Rectal smooth muscle tissue (tissue), 1 donor: ENCODE measurements at regions not wholly inside any gene's neighbourhood (a gene's known extent, or its start where the extent isn't known, plus 50 kb on each side); places are given as distances from the start of the nearest gene placed in this dataset.

Experiments used
- H3K27ac ChIP-seq: one replicate; pipeline ENCODE4 v1.7.0; 2013; ENCODE audit warnings: low read depth, low read length, inconsistent platforms
- H3K27me3 ChIP-seq: one replicate; pipeline ENCODE4 v1.7.0; 2013; ENCODE audit warnings: low read length; ENCODE audit not compliant: control insufficient read depth, insufficient read depth
- H3K36me3 ChIP-seq: one replicate; pipeline ENCODE4 v1.7.0; 2013; ENCODE audit warnings: low read length; ENCODE audit not compliant: control insufficient read depth, insufficient read depth
- H3K4me1 ChIP-seq: one replicate; pipeline ENCODE4 v1.7.0; 2013; ENCODE audit warnings: low read length; ENCODE audit not compliant: control insufficient read depth, insufficient read depth
- H3K4me3 ChIP-seq: one replicate; pipeline ENCODE4 v1.7.0; 2013; ENCODE audit warnings: low read length
- H3K9ac ChIP-seq: one replicate; pipeline ENCODE4 v1.7.0; 2013; ENCODE audit warnings: low read length

DNA sequence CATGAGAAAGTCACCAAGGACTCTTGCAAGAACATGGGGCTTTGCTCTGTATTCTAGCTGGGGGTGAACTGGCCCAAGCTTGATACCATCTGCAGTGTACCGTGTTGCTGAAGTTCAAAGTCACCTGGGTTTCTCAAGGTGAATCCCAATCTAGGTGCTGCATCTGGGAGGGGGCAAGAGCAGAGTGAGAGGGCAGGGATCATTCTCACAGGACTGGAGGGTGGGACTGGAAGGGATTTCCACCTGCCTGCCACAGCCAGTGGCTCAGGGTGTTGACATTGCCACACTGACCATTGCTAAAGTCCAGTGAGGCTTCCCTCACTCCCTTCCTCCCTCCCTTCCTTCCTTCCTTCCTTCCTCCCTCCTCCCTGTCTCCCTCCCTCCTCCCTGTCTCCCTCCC lies 98.7 kb downstream of the MYCN start:
- Histone ChIP-seq H3K36me3 (no peaks in the 10 kb centered on the region), H3K27ac (no peak overlapping the region), H3K9ac (no peak overlapping the region), H3K4me3 (no peak overlapping the region), H3K4me1 (no peaks in the 10 kb centered on the region), H3K27me3 (peaks cover 2% of the 10 kb centered on the region)

GRCh38 chr2:16038621-16039020 lies 98.3 kb downstream of the MYCN start:
- H3K36me3 ChIP-seq: no peaks in the 10 kb centered on the region
- no peak overlapping the region for H3K4me3 ChIP-seq
- no peak overlapping the region for H3K9ac ChIP-seq
- H3K4me1 ChIP-seq: no peaks in the 10 kb centered on the region
- H3K27me3 ChIP-seq: peaks cover 2% of the 10 kb centered on the region
- H3K27ac ChIP-seq: no peak overlapping the region

DNA sequence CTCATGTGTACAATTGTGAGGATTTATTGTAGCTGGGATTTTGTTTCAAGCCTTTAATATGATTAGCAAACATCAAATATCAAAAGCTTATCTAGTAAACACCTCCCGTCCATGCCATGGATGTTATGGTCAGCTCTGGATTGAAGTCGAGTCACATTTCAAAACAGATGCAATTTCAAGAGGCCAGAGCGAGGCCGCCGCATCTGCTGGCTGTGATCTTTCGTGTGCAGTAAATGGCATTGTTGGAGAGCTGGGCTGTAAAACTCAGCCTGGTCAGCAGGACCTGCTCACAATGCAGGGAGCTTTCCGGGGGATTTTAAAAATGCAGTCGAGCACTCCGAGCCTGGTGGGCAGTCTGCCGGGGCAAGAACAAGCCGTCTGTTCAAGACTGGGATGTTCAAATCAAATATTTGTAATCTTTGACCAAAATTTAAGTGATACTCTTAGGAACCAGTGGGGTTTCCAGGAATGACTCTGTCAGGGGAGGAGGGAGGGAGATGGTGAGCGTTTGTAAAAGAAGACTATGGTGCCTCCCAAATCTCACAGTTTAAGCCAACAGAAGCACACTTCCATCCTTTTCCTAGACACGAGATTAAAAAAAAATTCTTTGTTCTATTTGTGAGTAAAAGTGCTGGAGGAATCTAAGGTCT lies 97.6 kb downstream of the MYCN start:
- no peak overlapping the region for H3K27ac ChIP-seq
- H3K36me3 ChIP-seq: no peaks in the 10 kb centered on the region
- H3K9ac ChIP-seq: no peak overlapping the region
- H3K4me3 ChIP-seq: no peak overlapping the region
- peaks cover 2% of the 10 kb centered on the region for H3K27me3 ChIP-seq
- H3K4me1 ChIP-seq: no peaks in the 10 kb centered on the region

DNA sequence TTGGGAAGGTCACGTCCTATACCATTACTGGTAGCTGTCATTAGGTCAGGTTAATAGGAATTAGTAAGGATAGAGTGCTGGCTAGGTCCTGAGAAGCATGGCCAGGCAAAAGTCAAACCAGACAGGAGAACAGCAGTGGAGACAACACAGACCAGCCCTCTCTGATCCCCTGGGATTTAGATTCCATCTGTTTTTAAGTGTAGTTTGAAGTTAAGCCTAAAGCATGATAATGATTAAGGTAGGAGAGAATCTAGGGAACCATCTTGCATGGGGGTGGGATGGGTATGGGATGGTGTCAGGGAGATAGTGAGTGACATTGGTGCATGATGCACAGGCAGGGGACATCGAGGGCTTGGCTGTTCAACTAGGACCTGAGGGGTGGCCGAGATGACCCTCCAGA lies 96.6 kb downstream of the MYCN start:
- peaks cover 2% of the 10 kb centered on the region for H3K27me3 ChIP-seq
- H3K36me3 ChIP-seq: no peaks in the 10 kb centered on the region
- H3K9ac ChIP-seq: no peak overlapping the region
- H3K27ac ChIP-seq: no peak overlapping the region
- no peaks in the 10 kb centered on the region for H3K4me1 ChIP-seq
- no peak overlapping the region for H3K4me3 ChIP-seq

DNA sequence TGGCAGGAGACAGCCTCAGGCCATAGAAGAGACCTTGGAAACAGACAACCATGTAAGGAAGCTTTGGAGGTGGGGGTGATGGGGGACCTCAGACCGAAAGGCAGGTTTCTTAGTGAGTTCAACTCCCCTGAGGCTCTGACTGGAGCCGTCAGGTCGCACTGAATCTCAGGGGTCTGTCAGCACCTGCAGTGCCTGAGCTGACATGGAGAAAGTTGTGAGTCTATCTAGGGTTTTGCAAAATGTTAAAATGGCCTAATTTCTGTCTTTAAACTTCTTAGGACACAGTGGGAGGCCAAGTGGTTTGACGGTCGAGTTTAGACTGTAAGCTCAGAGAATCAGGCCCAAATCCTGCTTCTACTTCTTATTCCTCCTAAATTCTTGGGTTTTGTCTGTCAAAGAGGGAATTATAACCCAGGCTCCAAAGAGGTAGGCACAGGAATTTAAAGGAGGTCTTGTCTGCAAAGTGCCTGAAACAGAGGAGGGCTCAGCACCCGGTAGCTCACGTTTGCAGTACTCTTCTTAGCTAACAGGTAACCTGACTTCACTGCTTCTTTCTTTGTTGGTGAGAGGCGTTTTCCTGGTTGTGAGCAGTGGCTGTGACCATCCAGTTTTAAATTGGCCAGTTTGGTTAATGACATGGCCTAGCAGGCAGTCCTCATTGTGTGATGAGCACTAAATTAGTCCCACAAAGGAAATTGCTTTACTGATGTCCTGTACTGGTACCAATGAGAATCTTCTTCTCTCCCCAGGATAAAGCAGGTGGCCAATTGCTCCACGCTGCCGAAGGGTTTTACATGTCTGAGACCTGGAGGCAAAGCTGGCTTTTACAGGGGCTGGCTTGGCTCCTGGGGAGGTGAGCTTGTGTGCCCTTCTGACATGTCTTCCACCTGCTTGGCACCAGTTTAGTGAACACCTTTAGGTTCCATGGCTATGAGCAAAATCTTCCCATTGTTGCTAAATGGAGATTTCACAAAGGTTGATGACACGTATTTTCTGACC lies 95.7 kb downstream of the MYCN start:
- Histone ChIP-seq H3K4me3 (no peak overlapping the region), H3K36me3 (no peaks in the 10 kb centered on the region), H3K27me3 (peaks cover 2% of the 10 kb centered on the region), H3K27ac (no peak overlapping the region), H3K4me1 (no peaks in the 10 kb centered on the region), H3K9ac (no peak overlapping the region)

- H3K4me3 ChIP-seq: no peak overlapping the region
- no peak overlapping the region for H3K27ac ChIP-seq
- no peak overlapping the region for H3K9ac ChIP-seq
- H3K4me1 ChIP-seq: no peaks in the 10 kb centered on the region
- no peaks in the 10 kb centered on the region for H3K36me3 ChIP-seq
- peaks cover 2% of the 10 kb centered on the region for H3K27me3 ChIP-seq
Measured at GRCh38 chr2:16034975-16035746, 94.8 kb downstream of the MYCN start.

GRCh38 chr2:16034151-16034974 lies 94.0 kb downstream of the MYCN start:
- no peak overlapping the region for H3K4me3 ChIP-seq
- no peaks in the 10 kb centered on the region for H3K4me1 ChIP-seq
- H3K27me3 ChIP-seq: peaks cover 2% of the 10 kb centered on the region
- no peak overlapping the region for H3K9ac ChIP-seq
- H3K27ac ChIP-seq: no peak overlapping the region
- no peaks in the 10 kb centered on the region for H3K36me3 ChIP-seq

DNA sequence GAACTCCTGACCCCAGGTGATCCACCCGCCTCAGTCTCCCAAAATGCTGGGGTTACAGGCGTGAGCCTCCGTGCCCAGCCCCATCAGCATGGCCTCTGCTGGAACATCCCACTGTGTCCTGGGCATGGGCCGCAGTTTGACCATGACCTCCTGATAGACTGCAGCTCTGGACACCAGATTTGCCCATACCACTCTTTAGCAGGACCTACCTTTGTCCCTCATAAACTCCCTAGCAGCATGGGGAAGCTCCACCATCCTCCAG lies 92.6 kb downstream of the MYCN start:
- Histone ChIP-seq H3K4me1 (no peaks in the 10 kb centered on the region), H3K27ac (no peak overlapping the region), H3K4me3 (no peak overlapping the region), H3K36me3 (no peaks in the 10 kb centered on the region), H3K9ac (no peak overlapping the region), H3K27me3 (no peaks in the 10 kb centered on the region)

- no peaks in the 10 kb centered on the region for H3K36me3 ChIP-seq
- H3K4me3 ChIP-seq: no peak overlapping the region
- no peak overlapping the region for H3K9ac ChIP-seq
- no peaks in the 10 kb centered on the region for H3K4me1 ChIP-seq
- no peak overlapping the region for H3K27ac ChIP-seq
- no peaks in the 10 kb centered on the region for H3K27me3 ChIP-seq
Measured at GRCh38 chr2:16032282-16033031, 92.1 kb downstream of the MYCN start.

GRCh38 chr2:16031848-16032159 lies 91.5 kb downstream of the MYCN start:
- H3K36me3 ChIP-seq: no peaks in the 10 kb centered on the region
- no peaks in the 10 kb centered on the region for H3K27me3 ChIP-seq
- no peak overlapping the region for H3K4me3 ChIP-seq
- H3K9ac ChIP-seq: no peak overlapping the region
- H3K27ac ChIP-seq: no peak overlapping the region
- H3K4me1 ChIP-seq: no peaks in the 10 kb centered on the region

- Histone ChIP-seq H3K9ac (no peak overlapping the region), H3K36me3 (no peaks in the 10 kb centered on the region), H3K4me3 (no peak overlapping the region), H3K27me3 (no peaks in the 10 kb centered on the region), H3K4me1 (no peaks in the 10 kb centered on the region), H3K27ac (no peak overlapping the region)
Measured at GRCh38 chr2:16031058-16031847, 90.9 kb downstream of the MYCN start.
